Stimulated activated CD8-positive, alpha-beta memory T cell treated with anti-CD3 and anti-CD28 coated beads, Interleukin-7, amount 100 ng/mL, for 48 hours (primary cell): ENCODE measurements at regions not wholly inside any gene's neighbourhood (a gene's known extent, or its start where the extent isn't known, plus 50 kb on each side); places are given as distances from the start of the nearest gene placed in this dataset.

Source experiments
- DNase-seq, 2 donors: peaks; one replicate each; pipeline ENCODE4 v3.0.0-alpha.2; 2020; ENCODE audit warnings: low read depth in 1 of 2; ENCODE audit errors: extremely low read depth in 1 of 2

GRCh38 chr7:155178096-155178495, 108.0 kb downstream of the HTR5A start:
- DNase-seq, result no peak

DNA sequence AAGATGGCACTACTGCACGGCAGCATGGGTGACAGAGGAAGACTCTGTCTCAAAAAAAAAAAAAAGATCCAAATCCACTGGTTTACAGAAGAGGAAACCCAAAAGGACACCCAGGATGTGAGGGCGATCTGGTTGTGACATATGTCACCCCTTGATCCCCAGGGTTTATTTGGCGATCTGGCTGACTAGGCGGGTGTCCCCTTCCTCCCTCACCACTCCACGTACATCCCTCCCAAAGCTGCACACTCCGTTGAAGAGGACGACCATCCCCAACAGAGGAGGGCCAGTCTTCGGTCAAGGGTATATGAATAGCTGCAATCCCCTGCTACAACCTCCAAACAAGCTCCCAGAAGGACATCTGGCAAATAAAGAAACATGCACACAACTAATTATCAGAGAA, 111.6 kb downstream of the HTR5A start:
- no peak for DNase-seq

DNA sequence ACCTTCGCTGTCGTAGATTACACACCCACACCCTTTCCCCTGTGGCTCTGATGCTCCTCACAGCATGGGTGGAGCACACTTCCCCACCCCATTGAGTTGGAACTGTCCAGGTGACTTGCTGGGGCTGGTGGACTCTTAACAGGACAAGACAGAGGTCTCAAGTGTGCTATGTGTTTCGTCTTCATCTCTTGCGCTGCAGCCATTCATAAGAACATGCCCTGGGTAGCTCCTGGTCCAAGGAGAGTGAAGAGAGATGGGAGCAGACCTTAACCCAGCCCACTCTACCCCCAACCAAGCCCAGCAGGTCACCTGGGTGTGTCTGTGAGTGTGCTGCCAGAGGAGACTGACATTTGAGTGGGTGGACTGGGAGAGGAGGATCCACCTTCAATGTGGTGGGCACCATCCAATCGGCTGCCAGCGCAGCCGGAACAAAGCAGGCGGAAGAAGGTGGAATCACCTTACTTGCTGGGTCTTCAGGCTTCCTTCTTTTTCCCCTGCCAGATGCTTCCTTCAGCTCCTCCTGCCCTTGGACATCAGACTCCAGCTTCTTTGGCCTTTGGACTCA, 112.4 kb downstream of the HTR5A start:
- no peak for DNase-seq

DNA sequence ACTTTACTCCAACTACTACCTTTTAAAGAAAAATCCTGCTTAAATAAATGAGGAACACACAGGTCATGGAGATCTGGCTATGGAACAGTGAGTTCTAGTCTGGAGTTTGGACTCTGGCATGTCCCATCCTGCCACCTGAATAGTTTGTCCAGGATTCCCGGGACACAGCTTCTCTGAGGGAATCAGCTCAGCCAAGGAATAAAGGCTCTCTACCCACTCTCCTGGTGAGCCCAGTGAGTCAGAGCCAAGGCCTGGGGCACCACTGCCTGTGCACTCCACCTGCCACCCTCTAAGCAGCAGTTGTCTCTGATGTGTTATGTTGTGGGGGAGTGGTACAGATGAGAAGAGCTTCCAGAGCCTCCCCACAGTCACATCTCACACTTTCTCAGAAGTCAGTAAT, 113.5 kb downstream of the HTR5A start:
- DNase-seq, result no peak

DNA sequence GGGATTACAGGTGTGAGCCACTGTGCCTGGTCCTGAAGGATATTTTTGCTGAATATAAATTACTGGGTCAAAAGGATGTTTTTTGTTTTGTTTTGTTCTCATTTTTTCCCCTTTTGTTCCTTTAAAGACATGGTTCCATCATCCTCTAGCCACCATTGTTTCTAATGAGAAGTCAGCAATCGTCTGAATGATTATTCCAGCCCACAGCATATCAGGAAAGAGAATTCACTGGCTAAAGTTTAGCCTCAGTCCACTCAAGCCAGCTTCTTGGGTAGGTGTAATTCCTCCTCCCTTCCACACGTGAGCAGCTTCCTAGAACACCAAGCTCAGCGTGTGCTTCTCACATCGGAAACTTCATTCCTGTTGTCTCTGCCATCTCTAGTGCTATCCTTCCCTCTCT, 112.8 kb upstream of the INSIG1 start:
- no peak for DNase-seq

DNA sequence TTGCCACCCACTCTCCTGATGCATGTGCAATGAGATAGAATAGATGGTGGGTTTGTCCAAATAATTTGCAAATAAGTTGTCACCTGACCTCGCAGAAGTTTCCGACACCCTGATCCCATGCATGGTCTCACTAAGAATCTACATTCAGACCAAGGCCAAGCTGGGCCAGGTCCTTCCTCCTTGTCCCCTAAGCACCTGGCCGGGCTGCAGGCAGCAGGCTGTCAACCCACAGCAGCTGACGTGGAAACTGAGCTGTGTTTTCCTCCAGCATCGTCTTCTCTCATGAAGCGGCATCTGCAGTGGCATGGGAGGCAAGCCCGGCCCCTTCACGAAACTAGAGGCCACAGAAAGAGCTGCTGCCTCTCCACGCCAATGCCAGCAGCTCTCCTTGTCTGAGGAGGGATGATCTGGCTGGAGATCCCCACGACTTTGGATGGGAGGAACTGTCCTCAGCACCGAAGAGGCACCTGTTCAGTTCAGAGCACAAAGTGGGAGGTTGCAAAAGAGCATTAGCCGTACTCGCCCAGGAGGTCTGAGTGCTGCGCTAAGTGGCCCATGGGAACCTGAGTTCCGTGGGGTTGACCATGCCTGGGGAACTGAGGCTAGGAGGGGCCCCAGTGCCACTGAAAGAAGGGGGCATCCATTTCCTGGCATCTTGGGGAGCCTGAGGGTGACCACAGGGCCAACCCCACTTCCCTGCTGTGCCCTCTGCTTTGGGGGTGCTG, 110.5 kb upstream of the INSIG1 start:
- DNase-seq, result no peak

DNA sequence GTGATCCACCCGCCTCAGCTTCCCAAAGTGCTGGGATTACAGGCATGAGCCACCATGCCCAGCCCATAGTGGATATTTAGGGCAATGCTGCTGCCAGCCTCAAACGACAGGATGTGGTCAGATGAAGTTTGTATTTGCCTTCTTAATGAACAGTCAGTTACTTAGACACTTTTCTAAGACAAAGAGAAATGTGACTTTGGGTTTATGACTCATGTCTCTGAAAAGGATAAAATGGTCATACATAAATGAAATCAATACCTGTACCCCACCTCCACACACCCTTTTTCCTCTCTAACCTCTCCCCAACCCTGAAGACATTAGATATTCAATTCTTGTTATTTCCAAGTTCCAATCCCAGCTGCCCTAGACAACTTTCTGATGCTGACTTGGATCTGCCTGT, 109.3 kb upstream of the INSIG1 start:
- no peak for DNase-seq

DNA sequence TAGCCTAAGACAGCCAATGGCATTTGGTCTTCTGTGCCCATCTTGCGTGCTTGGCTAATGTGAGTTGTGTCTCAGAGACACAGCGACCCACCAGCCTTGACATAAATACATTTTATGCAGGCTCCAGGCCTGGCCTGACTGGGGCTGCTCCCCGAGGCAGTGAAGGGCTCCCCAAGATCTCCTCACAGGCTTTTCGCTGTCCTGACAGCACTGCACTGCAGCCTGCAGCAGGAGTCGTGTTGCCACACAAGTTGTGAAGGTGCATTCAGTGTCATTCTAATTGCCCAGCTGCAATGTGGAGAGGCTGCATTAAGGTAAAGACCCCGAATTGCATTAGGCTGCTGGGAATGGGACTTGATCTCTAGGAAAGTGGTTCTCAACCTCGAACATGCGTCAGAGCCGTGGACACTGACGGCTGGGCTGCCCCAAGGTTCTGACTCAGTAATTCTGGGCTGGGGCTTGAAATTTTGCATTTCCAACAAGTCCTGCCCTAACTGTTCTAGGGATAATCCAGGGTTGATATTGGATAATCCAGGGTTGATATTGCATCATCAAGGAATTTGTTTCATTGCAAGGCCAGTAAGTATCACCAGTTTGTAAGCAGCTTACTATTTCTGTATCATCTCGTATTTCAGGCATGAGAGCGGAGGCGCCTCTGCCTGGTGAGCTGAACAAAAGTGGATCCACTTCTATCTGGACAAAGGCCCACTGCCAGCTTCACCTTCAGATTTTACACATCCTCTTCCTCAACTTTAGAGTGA, 108.7 kb upstream of the INSIG1 start:
- no peak for DNase-seq

DNA sequence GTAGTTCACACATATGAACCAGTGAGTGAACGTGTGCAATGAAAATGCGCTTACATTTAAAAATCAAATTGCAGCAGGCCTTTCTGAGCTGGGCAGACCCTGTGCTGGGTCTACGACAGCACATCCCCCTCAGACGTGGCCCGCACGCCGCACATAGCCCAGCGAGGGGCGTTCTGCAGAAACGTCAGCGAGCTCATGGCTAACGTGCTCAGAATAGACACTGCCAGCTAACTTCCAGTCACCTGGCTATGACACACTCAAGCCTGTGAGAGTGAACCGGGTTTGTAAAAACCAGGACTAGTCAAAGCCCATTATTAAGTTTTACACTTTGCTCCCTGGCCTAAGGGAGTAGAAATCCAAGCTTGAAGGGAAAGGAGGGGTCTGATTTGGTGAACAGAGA, 108.1 kb upstream of the INSIG1 start:
- no peak for DNase-seq

GRCh38 chr7:155190688-155191087, 107.0 kb upstream of the INSIG1 start:
- peak in 1 of 2 donors; percentile 40 for DNase-seq

DNA sequence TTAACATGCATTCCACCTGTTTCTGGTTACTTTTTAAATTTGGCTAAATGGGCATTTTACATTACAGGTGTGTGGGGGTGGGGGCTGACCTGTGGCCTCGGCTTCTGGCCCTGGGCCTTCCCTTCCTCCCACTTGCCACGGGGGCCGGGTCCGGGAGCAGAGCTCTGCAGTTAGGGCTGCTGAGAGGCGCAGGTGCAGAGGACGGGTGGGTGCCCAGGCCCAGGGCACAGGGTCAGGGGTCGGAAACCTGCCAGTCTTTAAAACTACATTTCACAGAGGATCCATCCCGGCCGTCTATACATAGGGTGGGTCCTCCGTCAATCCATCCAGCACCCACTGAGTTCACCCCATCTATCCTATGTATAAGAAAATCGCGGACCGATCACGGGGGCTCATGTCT, 106.5 kb upstream of the INSIG1 start:
- no peak for DNase-seq

- no peak for DNase-seq
These were observed 105.7 kb upstream of the INSIG1 start for GRCh38 chr7:155191901-155192478.

DNA sequence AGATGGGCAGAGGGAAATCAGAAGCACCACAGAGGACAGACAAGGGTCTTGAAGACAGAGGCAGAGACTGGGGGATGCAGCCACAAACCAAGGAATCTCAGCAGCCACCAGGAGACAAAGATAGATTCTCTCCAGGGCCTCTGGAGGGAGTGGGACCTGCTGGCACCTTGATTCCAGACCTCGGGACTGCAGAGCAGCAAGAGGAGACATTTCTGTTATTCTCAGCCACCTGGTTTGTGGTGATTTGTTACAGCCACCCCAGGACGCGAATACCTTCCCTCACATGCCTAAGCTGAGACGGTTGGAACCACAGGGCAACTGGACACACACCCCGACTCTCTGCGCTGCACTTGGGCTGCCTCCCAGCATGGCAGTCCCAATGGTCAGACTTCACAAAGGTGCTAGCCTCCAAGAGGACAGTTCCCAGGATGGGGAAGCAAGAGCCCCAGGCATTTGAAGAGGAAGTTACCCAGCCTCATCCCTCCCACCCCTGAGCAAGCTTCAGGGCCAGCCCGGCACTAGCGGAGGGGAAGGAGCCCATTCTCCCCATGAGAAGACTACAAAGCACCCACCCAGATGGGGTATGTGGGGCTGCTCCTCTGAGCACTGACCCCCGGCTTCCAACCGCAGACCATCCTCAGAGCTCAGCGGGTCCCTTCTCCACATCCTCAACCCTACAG, 104.6 kb upstream of the INSIG1 start:
- no peak for DNase-seq

DNA sequence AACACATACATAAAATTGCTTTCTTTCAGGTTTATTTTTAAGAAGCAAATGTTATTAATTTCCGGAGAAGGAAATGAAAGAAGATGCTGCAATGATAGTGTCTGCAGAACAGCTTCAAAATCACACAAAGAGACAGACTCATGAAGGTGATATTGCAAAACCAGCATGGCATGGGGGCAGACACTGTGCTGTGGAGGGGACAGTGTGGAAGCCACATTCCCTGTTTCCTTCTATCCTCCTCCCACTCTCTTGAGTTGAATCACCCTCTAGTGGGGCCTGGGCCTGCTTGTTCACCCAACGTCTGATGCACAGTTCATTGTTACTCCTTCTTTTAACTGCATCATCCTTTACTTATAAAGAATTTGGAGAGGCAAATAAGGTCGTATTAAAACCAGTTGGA, 104.0 kb upstream of the INSIG1 start:
- no peak for DNase-seq

DNA sequence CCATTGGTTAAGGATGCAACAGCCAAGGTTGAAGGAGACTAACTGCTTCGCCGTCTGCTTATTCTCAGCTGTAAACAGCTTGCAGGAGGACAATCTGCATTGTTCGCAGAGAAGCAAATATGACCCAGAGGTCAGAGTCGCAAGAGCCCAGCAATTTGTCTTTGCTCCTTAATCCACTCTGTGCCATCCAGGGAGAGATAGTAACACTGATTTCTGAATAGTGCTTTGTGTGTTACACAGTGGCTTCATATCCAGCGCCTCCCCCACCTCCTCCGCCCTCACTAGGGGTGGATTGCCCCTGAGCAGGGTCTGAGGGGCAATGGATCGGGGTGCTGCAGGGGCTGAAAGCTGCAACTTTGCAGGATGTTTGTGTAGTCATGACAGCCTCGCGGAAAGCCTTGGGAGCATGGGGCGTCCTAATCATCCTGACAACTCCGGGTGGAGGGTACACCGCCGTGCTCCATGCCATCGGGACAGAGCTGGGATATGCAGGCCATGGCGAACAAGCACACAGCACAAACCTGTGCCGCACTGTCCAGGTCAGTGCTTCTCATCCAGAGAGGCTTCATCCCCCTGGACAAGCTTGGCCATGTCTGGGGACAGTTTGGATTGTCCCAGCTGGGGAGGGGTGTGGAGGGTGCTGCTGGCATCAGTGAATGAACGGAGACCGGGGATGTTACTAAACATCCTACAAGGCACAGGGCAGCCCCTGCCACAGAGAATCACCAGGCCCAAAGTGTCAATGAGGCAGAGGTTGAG, 103.1 kb upstream of the INSIG1 start:
- no peak for DNase-seq

DNA sequence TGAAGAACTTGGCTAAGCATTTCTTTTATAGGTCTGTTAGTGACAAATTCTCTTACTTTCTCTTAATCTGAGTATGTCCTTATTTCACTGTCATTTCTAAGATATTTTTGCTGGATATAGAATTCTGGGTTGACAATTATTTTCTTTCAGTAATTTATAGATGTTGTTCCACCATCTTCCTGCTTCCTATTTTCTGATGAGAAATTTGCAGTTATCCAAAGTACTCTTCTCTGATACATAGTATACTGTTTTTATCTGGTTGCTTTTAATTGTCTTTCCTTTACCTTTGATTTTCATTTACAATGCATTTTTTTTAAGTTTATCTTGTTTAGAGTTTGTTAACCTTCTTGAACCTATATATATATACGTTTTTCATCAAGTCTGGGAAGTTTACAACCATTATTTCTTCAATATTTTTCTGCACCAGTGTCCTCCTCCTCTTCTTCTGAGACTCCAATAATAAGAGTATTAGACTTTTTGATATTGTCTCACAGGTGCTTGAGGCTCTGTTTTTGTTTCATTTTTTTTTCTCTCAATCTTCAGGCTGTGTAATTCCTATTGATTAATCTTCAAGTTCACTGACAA, 101.6 kb upstream of the INSIG1 start:
- DNase-seq, result no peak

DNA sequence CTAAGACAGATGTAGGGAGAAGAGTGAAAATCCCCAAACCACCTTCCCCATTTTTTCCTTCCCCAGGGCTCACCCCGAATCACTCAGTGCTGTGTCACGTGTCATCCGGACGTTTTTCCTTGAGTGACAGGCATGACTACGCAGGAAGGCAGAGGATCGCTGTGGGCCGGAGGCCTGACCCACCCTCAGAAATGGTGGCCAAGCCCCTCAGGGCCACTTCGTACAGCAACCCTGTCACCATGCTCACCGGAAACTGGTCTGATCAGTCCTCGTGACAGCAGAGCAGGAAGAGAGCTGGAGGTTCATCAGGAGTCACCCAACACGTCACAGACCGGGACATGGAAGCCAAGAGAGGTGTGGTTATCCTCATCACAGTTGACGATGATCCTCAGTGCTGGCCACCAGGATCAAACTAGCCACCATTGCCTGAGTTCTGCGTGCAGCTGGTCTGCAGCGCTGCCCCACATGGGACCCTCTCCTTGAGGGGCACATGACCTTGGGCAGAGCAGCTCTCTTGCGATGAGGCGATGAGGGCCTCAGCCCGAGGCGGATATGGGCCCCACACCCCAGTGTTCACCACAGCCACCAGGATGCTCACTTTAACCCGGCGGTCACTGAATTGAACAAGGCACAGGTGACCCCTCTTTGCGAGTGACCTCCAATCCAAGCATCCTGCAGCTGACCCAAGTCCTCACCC, 99.3 kb upstream of the INSIG1 start:
- DNase-seq, result no peak

DNA sequence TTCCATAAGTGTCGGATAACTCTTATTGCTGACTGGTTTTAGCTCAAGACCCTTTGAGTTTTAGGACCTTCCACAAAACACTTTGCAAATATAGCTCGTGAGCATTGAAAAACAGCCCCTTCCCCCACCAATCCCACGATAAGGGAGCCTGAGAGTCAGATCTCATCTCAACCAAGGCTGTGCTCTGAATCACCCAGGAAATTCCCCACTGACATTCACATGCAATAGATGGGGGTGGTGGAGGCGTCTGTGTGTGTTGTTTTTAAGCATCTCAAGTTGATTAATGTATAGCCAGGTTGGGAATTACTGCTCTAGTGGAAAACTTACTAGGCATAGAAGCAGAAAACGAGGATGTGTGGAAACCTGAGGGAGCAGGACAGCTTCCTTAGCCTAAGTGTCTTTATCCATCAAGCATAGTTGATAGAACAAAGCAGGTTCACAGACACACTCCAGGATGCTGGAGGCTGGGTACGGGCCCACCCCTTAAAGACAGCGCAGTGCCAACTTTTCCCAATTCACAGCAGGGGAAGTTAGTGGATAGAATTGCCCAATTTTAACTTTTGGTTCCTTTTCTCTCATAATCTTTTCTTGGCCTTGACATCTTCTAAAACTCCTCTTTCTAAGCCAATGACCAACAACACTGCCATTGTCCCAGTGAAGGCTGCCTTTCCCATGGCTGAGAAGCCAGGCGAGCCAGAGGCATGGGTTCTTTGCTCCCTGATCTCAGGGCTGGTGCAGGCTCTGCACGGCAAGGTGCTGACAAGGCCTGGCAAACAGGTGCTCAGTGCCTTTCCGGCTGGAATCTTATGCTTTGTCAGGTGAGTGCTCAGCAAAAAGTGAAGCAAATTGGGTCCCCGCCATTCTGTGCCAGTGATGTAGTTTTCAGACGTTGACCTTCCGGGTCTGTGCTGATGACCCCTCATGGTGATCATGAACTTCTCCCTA, 98.5 kb upstream of the INSIG1 start:
- DNase-seq, result peak; percentile 24 to 53
